GM12875 (cell line): ENCODE measurements at regions not wholly inside any gene's neighbourhood (a gene's known extent, or its start where the extent isn't known, plus 50 kb on each side); places are given as distances from the start of the nearest gene placed in this dataset.

Experiments
- H3K4me3 ChIP-seq: one replicate; pipeline ENCODE4 v1.5.1; 2011; ENCODE audit warnings: low read depth, low read length, control low read depth
- CTCF ChIP-seq: IDR thresholded peaks from 2 replicates; pipeline ENCODE4 v1.5.1; 2011; ENCODE audit warnings: low read depth, mild to moderate bottlenecking, control low read depth, inconsistent platforms, low read length, moderate library complexity, borderline replicate concordance; ENCODE audit not compliant: insufficient read depth

GRCh38 chr2:150784389-150784788, 296.9 kb upstream of the RND3 start:
- no peak overlapping the region for H3K4me3 ChIP-seq
- TF ChIP-seq CTCF, result no peak

DNA sequence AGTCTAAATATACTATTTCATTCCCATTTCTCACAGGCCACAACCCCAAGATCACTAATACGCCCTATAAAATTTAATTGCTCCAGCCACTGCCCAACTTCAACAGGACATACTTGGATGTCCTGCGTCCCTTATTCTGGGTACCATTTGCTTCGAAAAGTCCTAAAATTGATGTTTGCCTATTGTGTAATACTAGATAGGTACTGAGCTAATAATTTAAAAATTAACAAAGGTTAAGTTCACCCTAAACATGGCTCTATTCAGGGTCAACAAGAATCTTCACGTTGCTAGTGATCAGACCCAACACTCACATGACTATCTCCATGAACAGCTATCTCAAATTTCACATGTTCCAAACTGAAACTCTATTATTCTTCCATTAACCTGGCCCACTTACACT, 296.4 kb upstream of the RND3 start:
- H3K4me3 ChIP-seq, result no peak overlapping the region
- no peak for TF ChIP-seq CTCF

DNA sequence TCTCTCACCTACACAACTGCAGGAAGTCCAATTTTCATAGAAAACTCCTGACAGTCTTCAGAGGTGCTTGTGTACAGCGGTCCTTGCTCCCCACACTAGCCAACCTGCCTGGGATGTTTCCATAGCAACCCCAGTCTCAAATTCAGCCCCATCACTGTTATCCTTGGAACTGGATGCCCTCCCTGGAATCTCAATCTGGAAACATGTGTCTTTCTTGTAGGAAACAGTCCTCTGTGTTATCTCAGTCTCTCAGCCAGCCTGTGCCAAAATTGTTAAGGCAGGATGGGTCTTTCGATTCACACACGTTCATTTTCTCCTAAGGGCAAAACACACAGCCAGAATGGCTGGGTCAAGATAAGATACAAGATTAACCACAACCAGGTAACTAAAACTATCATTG, 295.5 kb upstream of the RND3 start:
- H3K4me3 ChIP-seq, result no peak overlapping the region
- TF ChIP-seq CTCF, result no peak

GRCh38 chr2:150782613-150783012, 295.1 kb upstream of the RND3 start:
- no peak overlapping the region for H3K4me3 ChIP-seq
- TF ChIP-seq CTCF, result no peak

DNA sequence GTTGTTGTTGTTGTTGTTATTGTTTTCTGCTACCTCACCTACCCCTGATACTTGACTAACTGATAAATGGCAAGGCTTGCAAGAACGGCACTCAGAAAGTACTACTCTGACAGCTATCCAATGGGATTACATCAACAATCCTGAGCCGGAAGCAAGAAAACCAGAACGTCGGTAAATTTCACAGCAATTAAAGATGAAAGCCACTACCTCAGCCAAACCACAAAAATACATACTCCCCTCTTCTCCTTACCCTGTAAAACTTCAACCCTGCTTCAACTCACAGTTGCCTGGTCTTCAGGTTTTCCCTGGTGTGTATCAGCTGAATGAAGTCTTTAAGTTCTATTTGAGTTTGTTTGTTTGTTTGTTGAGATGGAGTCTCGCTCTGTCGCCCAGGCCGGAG, 293.7 kb upstream of the RND3 start:
- no peak overlapping the region for H3K4me3 ChIP-seq
- TF ChIP-seq CTCF, result no peak

DNA sequence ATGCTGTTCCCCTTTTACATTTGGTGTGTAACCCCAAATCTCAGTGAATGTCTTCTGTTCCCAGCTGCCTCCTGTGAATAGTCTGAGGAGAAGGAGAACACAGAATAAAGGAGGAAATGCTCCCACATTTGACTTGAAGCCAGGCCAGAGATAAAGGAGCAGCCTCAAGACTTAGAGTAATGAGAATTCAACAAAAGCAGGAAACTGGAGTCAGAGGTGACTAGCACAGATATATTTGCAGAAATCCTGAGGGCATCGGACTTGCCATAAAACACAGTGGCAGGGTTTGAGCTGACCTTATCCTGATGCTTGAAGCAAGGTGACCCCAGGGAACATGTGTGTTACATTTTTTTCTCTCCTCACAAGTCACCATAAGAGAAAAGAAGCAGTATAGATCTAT, 291.4 kb upstream of the RND3 start:
- H3K4me3 ChIP-seq, result no peak overlapping the region
- TF ChIP-seq CTCF, result no peak

DNA sequence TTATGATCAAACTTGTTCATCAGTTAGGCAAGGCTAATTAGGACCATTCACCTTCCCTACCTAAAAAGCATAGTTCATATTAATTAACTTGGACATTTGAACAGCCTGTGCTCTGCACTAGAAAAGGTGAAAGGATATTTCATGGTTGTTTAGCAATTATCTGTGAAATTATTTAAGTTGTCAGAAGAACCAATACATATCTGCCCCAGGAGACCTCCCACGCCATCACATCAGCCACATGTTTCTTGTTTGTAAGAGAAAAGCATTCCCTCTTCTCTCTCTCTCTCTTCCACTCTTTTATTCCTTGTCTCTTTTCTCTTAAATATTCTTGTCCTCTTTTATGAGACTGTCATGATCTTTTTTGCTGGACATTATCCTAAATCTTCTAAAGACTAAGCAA, 282.0 kb upstream of the RND3 start:
- no peak for TF ChIP-seq CTCF

More for the DNA sequence above, 282.0 kb upstream of the RND3 start:
- H3K4me3 ChIP-seq, result no peak overlapping the region
